ENCODE measurements at regions not wholly inside any gene's neighbourhood (a gene's known extent, or its start where the extent isn't known, plus 50 kb on each side); places are given as distances from the start of the nearest gene placed in this dataset.

DNA sequence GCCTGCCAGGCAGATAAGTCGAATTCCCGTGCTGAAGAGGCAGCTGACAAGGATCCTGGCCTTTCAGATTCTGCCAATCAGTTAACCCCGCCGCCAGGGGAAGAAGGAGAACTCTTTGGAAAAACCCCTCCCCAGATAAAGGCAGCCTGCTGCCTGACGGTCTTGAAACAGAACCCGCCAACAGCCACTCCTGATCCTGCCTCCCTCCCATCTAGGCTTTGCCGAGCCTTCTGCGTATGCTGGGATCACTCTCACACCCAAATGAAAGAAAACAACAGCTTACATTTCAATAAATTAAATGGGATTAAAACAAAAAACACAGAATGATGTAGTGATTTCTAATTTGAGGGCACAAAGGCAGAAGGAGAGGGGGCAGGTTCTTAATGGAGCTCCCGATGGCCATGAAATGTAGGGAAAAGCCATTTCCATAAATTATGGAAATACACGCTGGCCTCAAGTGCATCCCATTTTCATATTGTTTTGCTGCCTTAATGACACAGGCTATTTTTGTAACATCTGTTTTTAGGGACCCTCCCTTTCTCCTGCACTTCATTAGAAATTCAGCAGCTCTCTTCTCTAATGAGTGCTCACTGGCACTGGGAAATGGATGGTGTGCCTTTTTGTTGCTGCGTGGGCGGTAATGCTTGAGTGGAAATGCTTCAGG is 319.1 kb downstream of the MED10 start:
- DNase-seq = no peak

DNA sequence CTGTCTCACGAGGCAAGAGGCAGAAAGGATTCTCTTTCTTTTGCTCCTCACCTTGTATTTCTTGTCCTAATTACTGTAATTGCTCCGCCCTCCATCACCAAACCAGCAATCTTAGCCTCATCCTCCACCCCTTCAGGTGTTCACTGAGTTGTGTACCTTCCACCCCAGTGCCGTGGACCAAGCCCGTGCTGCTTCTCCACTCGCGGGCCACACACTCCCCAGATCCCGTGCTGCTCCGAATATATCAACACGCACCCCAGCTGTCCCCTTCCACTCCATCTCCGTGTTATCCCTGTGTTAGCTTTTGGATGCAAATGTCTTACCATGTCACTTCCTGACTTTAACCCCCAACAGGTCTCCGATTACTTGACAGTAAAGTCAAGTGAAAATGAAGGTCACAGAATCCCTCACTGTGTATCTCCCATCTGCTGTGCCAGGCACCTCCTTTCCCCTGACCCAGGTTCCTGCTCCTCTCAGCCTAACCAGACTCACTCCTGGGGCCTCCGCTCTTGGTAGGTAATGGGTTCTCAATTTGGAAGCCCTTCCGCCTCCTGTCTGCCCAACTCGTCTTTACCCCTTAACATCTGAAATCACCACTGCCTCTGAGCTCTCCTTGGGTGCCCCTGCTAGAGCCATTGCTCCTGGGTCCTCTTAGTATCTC is 320.2 kb downstream of the MED10 start:
- DNase-seq = no peak

DNA sequence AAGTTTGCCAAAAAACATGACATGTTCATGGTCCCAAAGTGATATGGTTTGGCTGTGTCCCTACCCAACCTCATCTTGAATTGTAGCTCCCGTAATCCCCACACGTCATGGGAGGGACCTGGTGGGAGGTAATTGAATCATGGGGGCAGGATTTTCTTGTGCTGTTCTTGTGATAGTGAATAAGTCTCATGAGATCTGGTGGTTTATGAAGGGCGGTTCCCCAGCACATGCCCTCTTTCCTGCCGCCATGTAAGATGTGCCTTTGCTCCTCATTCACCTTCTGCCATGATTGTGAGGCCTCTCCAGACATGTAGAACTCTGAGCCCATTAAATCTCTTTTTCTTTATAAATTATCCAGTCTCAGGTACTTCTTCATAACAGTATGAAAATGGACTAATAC is 322.1 kb downstream of the MED10 start:
- no peak for DNase-seq

DNA sequence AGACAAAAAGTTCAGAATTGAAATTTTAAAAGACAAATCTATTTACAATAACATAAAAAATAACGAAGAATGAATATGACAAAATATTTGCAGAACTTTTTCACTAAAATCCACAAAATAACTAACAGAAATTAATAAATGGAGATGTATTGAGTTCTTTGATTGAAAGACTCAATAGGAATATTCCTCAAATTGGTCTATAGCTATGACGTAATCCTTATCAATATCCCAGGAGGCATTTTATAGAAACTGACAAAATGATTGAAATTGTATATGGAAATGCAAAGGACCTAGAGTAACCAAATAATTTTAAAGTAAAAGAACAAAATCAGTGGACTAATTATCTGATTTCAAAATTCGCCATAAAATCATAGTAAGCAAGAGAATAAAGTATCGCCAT is 328.7 kb downstream of the MED10 start:
- no peak for DNase-seq

DNA sequence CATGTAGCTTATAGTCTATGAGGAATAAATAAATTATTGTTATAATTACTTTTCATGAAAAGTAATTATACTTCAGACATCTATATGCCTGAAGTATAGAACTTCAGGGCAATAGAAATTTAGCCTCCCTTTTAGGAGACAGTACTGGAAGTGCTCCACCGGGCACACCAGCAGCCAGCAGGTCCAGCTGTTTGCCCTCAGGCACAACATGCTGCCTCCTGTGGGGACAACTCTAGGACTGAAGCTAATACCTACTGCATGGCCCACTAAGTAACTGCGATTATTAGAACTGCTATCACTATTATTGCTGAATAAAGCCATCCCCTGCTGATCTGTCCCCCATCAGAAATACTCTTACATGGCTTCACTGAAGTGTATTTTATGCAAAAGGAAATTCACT is 329.6 kb downstream of the MED10 start:
- no peak for DNase-seq

DNA sequence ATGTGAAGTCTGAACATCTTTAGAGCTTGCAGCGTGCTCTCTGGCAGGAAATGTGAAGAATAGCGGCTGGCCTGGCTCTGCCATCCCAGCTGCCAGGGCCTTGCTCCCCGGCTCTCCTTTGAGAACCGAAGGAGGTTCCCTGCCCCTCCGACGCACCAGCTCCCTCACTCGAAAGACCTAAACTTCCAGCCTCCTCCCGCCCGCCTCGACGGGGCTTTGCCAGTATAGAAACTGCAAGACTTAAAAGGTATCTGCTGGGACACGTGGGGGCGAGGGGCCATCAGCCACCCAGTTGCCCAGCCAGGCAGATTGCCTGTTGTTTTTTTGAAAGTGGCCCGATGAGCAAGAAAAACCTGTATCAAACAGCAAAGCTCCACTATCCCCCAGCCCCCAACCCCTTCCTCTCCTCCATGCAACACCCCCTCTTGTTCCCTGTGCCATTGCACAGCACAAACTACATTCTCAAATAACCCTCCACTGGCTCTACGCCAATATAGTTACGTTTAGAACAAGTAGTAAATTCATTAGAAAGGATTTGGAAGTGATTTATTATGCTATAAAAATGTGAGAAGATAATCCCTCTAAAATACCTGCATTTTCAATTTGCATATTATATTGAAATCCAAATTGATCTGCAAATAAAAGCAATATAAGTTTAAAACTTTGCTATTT is 331.9 kb downstream of the MED10 start:
- no peak for DNase-seq

DNA sequence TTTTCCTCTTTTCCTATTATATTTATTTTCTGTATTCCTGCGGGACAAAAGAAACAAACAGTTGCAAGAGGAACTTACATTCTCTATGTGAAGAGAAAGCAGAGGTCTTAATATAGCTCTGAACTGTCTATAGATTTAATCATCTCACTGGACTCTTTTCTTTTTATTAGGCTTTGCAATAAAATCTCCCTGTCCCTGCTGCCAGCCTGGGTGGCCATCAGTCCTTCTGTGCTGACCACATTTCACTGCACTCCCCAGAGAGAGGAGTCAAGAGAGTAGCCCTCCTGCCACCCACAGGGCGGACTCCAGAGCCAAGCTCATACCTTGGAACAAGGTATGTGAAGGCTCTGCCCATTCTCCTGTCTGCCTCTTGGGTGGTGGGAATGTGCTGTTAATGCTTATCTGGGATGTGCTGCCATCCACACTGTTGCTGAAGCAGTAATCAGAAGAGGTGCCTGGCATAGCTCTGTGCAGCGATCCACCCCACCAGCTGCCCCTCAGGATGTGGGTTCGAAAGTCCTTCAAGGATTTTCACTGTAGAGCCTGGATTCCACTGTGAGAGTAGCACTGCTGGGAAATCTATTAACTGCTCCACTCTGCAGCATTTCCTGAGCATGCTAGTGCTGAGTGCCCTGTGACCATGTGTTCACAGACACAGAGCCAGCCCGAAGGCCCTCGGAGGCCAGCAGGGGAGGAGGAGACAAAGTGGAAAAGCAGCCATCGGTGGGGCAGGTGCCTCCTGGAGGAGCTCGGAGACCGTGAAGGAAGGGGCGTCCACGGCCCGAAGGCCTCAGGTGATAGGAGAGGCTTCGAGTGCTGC is 334.6 kb downstream of the MED10 start:
- DNase-seq = no peak

DNA sequence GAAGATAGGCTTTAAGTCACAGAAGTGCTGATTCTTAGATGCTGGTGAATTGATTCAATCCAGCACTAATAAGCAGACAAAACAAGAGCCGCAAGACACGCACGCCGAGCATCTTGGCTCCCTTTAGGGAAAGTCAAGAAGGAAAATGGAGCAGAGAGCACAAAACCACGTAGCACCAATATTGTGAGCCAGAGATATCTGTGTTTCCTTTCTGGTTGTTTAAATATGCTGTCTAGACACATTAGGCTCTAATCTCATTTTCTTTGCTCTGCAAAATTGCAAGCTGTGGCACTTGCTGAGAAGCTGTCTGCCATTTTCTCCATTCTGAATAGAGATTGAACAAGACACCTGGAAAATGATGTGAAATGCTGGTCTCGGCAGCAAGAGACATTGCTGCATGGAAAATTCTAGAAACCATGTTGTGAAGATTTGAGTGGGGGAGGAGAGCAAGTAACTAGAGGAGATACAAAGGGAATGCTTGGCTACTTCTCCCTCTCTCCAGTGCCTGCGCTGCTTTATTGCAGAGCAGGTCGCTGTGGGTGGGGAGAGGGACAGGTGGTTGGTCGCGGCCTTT is 336.3 kb downstream of the MED10 start:
- no peak for DNase-seq

DNA sequence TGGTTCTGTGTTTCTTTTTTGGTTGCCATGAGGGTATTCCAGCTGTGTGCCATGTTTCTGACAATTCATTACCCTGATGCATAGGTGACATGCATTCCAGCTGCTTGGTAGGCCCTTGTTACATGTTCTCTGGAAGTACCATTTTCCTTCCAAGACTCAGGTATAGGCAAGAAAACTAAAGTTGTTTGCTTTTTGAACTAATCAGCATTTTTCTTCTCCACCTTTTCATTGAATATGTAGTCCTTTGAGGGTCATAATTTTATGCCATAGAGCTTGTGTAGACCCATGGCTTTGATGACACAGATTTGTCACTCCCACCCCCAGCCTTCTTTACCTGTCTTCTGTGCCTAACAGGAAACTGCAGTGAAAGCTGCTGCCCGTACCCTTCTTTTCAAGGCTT is 339.2 kb downstream of the MED10 start:
- no peak for DNase-seq

DNA sequence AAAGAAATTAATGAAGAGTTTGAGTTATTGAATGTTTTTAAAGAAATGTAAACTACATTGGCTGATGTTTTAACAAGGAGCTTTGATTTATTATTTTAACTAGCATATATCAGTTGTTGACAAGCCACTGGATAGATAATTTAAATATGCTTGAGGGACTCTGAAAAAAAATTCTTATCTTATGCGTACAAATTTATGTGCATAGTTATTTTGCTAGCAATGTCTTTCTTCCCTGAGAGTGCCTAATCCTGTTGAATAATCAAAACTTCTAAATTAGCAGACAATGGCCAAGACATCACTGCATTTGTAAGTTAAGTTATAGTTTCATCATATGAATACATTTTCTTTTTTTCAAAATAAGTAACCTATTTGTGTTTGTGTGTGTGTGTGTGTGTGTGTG is 342.3 kb downstream of the MED10 start:
- DNase-seq = no peak

DNA sequence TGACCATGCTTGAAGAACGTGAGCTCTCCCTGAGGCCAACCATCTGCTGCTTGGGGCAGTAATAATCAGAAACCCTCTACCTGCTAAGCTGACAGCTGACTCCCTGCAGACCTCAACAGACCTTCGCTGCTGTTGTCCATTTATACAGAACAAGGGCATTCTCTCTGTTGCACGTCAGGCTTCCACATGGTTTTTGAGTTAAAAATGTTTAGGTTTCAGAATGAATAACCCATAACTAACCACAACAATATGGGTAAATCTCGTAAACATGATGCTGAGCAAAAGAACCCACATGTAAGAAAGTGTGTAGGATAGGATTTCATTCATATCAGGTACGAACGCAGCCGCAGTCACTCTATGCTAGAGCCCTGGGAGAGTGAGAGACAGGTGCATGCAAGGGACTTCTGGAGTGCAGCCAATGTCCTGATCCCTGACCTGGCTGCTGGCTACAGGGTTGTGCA is 348.5 kb downstream of the MED10 start:
- DNase-seq = no peak

DNA sequence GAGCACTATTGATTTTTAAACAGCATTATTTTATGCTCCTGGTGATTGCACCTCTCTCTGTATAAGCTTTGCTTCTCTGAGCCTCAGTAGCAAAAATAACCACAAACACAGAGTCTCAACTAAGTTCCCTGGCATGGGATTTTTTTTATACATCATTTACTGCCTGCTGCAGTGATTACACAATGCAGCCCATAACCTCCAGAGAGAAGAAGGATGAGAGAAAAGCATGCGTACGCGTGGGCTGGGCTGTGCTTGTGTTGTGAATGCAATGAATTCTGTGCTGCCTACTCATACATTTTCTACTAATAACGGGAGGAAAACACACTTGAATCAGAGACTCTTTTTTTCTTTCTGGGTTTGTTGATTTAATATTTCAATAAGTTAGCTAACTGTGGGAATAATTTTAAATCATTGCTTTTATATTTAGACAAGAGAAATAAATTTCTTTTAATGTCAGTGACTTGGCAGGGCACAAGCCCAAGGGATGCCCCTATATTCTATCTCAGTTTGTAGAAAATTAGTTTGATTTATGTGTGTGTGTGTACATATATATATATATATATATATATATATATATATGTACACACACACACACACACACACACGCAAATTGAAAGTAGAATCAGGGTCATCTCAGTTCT is 351.5 kb downstream of the MED10 start:
- no peak for DNase-seq

DNA sequence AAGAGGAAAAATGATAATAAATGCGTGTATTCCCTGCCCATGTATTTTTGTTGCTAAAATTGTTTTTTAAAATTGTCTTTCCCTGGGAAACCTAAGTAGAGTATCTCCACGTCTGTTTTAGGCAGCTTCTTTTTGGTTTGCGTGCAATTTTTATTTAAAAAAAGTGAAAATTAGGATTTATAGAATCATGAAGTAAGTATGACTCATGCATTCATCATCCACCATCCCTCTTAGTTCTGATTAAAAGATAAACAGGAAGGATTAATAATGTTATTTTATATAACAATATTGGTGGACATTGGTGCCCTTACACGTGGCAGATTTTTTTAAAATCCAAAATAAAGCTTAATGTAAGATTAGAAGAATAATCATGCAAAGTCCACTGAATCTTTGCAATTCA is 358.7 kb downstream of the MED10 start:
- DNase-seq = no peak

DNA sequence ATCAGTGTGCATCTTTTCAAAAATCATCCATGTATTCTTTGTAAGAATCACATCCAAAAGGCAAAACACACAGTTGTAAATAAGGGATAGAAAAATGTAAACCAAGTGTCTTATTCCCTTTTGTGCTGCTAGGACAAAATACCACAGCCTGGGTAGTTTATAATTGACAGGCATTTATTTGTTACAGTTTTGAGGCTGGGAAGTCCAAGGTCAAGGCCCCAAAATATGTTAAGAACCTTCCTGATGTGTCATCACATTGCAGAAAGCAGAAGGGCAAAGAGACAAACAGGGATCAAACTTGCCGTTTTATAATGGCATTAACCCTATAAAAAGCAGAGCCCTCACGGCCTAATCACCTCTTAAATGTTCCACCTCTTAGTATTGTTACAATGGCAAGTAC is 364.8 kb downstream of the MED10 start:
- no peak for DNase-seq

DNA sequence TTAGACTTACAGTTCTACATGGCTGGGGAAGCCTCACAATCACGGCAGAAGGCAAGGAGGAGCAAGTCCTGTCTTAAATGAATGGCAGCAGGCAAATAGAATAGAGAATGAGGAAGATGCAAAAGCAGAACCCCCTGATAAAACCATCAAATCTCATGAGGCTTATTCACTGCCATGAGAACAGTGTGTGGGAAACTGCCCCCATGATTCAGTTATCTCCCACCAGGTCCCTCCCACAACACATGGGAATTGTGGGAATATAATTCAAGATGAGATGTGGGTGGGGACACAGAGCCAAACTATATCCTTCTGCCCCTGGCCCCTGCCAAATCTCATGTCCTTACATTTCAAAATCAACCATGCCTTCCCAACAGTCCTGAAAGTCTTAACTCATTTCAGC is 367.1 kb downstream of the MED10 start:
- no peak for DNase-seq

DNA sequence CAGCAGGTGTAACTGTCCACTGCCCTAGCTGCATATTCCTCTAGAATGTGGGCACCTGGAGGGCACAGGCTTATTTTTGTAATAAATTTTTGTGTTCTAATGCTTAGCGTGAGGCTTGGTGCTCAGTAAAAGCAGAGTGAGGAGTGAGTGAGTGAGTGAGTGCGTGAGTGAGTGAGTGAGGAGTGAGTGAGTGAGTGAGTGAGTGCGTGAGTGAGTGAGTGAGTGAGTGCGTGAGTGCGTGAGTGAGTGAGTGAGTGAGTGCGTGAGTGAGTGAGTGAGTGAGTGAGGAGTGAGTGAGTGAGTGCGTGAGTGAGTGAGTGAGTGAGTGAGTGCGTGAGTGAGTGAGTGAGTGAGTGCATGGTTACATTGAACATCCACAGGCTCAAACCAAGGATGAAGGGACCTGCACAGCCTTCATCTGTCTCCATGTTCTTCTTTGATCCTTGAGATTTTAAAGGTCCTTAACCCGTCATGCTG is 371.5 kb downstream of the MED10 start:
- DNase-seq = no peak

DNA sequence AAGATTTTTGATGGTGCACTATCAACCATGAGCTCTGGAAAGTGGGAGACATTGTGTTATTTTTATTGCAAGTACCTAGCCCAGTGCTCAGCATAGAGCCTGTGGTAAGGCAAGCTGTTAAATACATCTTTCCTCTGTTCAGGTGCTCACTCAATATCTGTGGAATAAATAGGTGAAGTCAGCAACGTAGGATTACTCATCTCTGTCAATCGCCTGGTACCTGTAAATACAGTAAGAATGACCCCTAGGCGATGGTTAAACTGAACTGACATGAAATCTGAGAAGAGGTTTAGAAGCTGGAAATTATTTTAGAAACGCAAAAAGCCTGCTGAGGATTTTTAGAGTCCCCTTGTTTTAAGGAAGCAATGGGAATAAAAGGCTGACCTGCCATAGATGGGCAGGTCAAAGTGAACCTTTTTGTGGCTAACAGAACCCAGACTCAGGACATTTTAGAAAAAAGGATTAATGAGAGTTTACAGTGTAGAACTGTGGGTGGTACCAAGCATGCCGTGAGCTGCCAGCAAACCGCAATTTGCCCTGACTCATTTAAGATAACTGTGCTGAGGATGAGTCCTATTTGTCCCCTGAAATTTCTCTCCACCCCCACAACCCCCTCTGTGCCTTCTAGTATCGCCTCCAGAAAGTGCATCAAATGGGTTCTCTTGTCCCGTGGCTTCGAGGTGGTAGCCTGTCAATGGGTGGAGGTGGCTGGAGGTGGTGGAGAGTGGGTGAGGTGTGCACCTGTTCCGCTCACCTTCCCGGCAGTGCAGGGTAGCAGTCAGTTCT is 375.1 kb downstream of the MED10 start:
- DNase-seq = no peak

DNA sequence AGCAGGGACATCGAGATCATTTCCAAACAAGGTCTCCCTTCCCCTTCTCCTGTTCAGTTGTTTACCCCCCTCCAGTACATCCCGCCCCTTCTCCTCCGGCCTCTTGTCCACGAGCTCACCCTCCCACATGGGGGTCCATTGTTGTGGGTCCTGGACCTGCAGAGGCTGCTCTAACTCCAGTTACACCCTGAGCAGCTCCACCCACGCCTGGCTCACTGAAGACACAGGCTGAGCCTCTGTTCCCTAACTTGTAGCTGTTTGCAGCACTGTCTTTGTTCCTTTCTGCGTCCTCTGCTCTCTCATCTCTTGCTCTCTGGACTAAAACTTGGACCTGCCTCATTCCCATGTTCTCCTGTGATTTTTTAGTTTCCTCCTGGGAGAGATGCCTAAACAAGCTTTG is 377.5 kb downstream of the MED10 start:
- no peak for DNase-seq

DNA sequence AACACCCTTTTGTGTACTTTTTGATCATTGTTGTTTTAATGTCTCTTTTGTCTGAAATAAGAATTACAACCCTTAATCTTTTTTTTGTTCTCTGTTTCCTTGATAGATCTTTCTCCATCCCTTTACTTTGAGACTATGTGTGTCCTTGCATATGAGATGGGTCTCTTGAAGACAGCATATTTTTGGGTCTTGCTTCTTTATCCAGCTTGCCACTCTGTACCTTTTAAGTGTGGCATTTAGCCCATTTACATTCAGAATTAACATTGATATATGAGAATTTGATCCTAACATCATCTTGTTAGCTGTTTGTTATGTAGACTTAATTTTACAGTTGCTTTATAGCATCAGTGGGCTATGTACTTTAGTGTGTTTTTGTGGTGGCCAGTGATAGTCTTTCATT is 382.5 kb downstream of the MED10 start:
- no peak for DNase-seq

DNA sequence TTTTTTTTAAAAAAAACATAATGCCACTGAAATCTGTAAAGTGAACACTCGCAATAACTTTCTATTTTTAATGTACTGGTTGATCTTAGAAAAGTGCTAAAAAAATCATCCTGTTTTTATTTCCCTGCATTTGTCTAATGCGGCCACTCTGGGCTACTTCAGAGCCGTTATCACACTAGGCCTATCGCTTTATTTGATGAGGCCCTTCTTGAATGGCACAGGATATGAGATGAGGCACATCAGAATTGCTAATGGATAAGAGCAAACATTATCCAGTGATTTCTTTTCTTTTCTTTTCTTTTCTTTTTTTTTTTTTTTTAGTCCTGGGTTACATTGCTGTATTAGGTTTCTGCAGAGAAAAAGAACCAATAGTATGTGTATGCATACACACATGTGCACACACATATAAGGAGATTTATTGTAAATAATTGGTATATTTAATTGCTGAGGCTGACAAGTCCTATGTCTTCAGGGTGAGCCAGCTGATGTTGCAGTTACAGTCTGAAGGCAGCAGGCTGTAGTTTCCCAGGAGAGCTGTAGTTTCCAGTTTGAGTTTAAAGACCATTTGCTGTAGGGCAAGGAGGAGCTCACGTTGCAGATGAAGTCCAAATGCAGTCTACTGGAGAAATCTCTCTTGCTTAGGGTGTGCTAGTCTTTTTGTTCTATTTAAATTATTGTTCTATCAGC is 391.7 kb downstream of the MED10 start:
- no peak for DNase-seq

DNA sequence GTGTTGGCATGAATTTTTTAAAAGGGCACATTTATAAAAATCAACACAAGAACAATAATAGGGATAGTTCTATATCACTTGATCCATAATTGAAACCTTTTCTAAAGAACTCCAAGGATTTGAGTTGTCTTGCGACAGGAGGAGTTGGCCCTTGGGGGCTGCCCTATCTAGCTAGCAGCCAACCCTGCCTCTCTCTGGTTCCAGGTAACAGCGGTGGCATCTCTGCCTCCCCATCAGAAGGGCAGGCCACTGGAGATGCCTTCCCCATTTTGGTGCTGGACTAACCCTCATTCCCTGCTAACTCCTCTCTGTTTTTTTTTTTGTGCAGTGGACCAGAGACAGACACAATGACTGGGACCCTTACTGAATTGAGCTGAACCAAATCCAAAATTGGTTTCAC is 393.0 kb downstream of the MED10 start:
- DNase-seq = no peak

Data from Kasumi-1 (cell line).